Activated CD8-positive, alpha-beta T cell treated with anti-CD3 and anti-CD28 coated beads for 36 hours (primary cell): ENCODE measurements at regions not wholly inside any gene's neighbourhood (a gene's known extent, or its start where the extent isn't known, plus 50 kb on each side); places are given as distances from the start of the nearest gene placed in this dataset.

ENCODE experiments used
- ATAC-seq: fragments of 200-7000 bp; cut with Tn5 transposase; one replicate; pipeline ENCODE4 v1.10.0; 2021; ENCODE audit warnings: mild to moderate bottlenecking, moderate library complexity
- CTCF ChIA-PET: fragments of 350-600 bp; sonication (Branson Sonifier 250); formaldehyde crosslinking; loops from one replicate; lab custom pipeline; 2021; ENCODE audit warnings: antibody characterized with exemption; lab: Charles Lee
- POLR2A ChIA-PET: fragments of 350-600 bp; sonication (Branson Sonifier 250); formaldehyde crosslinking; loops from one replicate; lab custom pipeline; 2021; ENCODE audit warnings: antibody characterized with exemption; lab: Charles Lee
- DNase-seq: peaks from one replicate; pipeline ENCODE4 v3.0.0-alpha.2; 2020
- H3K27ac Mint-ChIP-seq: one replicate; pipeline ENCODE4 v1.8.0; 2021; ENCODE audit warnings: mild to moderate bottlenecking, mixed read lengths
- H3K27me3 Mint-ChIP-seq: one replicate; pipeline ENCODE4 v1.8.0; 2021; ENCODE audit warnings: mixed read lengths
- H3K36me3 Mint-ChIP-seq: one replicate; pipeline ENCODE4 v1.8.0; 2021; ENCODE audit warnings: low read depth, mixed read lengths
- H3K4me1 Mint-ChIP-seq: one replicate; pipeline ENCODE4 v1.8.0; 2021; ENCODE audit warnings: low read depth, mixed read lengths
- H3K4me3 Mint-ChIP-seq: one replicate; pipeline ENCODE4 v1.8.0; 2021; ENCODE audit warnings: mild to moderate bottlenecking, moderate library complexity, mixed read lengths
- H3K9me3 Mint-ChIP-seq: one replicate; pipeline ENCODE4 v1.8.0; 2021; ENCODE audit warnings: mixed read lengths
- CTCF ChIP-seq: fragments of 200-600 bp; IDR thresholded peaks from one replicate; pipeline ENCODE4 v1.8.0; 2022; ENCODE audit warnings: antibody characterized with exemption, mild to moderate bottlenecking
- intact Hi-C: fragments of 100-400 bp; cut with micrococcal nuclease; formaldehyde crosslinking; loops from one replicate; pipeline ENCODE4 v1.10.0; 2022

DNA sequence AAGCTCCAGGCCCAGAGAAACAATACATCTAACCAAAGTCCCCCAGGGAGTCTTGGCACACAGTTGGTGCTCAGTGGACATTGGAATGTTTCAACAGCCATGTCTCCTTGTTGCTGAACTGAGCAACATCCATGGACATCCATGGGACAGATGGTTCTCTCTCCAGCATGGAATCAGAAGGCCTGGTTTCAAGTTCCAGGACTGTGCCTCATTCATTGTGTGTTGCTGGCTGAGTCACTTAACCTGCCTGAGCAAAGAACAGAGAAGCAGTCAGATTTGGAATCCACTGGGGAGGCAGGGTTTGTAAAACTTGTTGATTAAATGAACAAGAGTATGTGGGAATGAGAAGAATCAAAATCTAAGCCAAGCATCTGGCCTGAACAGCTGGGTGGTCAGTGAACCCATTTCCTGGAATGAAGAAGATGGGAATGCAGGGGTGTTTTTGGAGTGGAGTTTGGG lies 147.9 kb downstream of the CHIC2 start:
- H3K4me1 Mint-ChIP-seq: no peaks in the 10 kb centered on the region
- H3K27me3 Mint-ChIP-seq: peaks cover 6% of the 10 kb centered on the region
- H3K4me3 Mint-ChIP-seq: no peak overlapping the region
- H3K9me3 Mint-ChIP-seq: no peaks in the 10 kb centered on the region
- ChIA-PET CTCF (interaction anchor here (3.2 kb wide), 1 partner anchor 317 kb away, joined by 22 read pairs; no protein-coding TSS in a partner anchor), POLR2A (interaction anchor here (1.0 kb wide), 1 partner anchor 318 kb away, joined by 3 read pairs; no protein-coding TSS in a partner anchor)
- no peak for TF ChIP-seq CTCF
- ATAC-seq (no peak), DNase-seq (no peak)
- no peaks in the 10 kb centered on the region for H3K36me3 Mint-ChIP-seq
- H3K27ac Mint-ChIP-seq: no peak overlapping the region
- intact Hi-C loops: no loop called here

DNA sequence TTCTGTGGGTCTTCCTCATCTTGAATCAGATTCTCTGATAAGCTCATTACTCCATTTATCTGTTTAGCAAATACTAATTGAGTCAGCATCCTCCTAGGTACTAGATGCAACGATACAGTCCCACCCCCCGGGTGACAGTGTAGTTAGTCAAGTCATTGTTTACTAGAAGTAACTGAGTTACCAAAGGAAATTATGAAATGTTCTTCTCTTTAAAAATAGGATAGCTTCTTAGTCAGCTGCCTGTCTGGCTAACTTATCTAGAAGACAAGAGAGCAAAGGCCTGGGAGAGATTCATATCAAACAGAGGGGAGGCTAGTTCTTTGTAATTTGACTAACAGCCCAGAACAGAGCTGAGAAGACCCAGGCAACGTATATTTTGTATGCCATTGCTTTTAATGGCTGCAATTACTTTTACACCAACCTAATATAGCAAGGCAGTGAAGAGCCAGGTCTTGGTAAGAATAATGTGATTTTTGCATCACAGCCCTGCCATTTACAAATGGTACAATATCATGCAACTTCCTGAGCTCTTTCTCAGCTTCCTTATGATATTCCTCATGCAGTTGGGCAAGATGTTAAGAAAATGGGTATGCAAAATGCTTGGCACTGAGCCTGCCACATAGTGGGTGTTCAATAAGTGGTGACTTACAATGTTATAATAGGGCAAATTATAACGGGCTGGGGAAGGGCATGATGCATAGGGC lies 149.9 kb downstream of the CHIC2 start:
- no peaks in the 10 kb centered on the region for H3K9me3 Mint-ChIP-seq
- H3K4me3 Mint-ChIP-seq: no peak overlapping the region
- peaks cover 6% of the 10 kb centered on the region for H3K27me3 Mint-ChIP-seq
- no peak overlapping the region for H3K27ac Mint-ChIP-seq
- DNase-seq (no peak), ATAC-seq (peak; percentile 42)
- H3K36me3 Mint-ChIP-seq: no peaks in the 10 kb centered on the region
- ChIA-PET CTCF (interaction anchor here (1.1 to 3.2 kb wide), 3 partner anchors 304 to 319 kb away, joined by 3 to 22 read pairs (median 4); no protein-coding TSS in a partner anchor), POLR2A (no interaction called here)
- no peaks in the 10 kb centered on the region for H3K4me1 Mint-ChIP-seq
- intact Hi-C loops: no loop called here
- no peak for TF ChIP-seq CTCF

- POLR2A ChIA-PET: no interaction called here
Observed at GRCh38 chr4:53913771-53914170, 150.6 kb downstream of the CHIC2 start.

DNA sequence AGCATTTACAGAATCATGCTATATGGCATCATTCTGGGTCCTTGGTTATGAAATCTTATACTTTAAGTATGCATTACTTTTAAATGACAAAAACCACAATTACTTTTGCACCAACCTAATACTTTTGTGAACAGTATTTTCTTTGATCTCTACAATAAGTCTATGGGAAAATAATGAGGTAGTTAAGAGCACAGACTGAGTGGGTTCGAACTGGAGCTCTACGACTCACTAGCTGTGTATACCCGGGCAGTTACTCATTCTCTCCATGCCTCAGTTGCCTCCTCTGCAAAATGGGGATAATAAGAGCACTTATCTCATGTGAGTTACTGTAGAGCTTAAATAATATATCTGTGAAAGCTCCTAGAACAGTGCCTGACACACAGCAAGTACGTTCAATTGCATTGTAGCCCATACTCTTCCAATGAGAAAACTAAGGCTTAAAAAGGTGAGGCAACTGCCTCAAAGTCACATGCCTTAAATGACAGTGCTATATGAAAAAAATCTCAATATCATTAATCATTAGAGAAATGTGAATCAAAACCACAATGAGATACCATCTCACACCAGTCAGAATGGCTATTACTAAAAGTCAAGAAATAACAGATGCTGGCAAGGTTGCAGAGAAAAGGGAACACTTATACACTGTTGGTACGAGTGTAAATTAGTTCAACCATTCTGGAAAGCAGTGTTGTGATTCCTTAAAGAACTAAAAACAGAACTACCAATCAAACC lies 151.5 kb downstream of the CHIC2 start:
- intact Hi-C loops: no loop called here
- Mint-ChIP-seq H3K36me3 (no peaks in the 10 kb centered on the region), H3K4me3 (no peak overlapping the region), H3K27me3 (peaks cover 16% of the 10 kb centered on the region), H3K9me3 (no peaks in the 10 kb centered on the region), H3K4me1 (peaks cover 7% of the 10 kb centered on the region), H3K27ac (no peak overlapping the region)
- ChIA-PET POLR2A (no interaction called here), CTCF (interaction anchor here (1.0 to 11.0 kb wide), 4 partner anchors 16 to 320 kb away, joined by 3 to 114 read pairs (median 4); no protein-coding TSS in a partner anchor)
- no peak for ATAC-seq
- TF ChIP-seq CTCF: no peak
- DNase-seq: no peak

More at GRCh38 chr4:53913771-53914170, 150.6 kb downstream of the CHIC2 start:
- ATAC-seq (no peak), DNase-seq (no peak)
- Mint-ChIP-seq H3K4me1 (peaks cover 2% of the 10 kb centered on the region), H3K9me3 (no peaks in the 10 kb centered on the region), H3K27ac (no peak overlapping the region), H3K27me3 (peaks cover 11% of the 10 kb centered on the region), H3K36me3 (no peaks in the 10 kb centered on the region), H3K4me3 (no peak overlapping the region)
- no peak for TF ChIP-seq CTCF
- intact Hi-C loops: no loop called here
- CTCF ChIA-PET: interaction anchor here (1.1 to 3.2 kb wide), 3 partner anchors 304 to 320 kb away, joined by 3 to 22 read pairs (median 4); no protein-coding TSS in a partner anchor
